Ammon's horn (tissue), 1 donor: ENCODE measurements at regions not wholly inside any gene's neighbourhood (a gene's known extent, or its start where the extent isn't known, plus 50 kb on each side); places are given as distances from the start of the nearest gene placed in this dataset.
"Not testable (repeated sequence)": the region's sequence is repeated elsewhere in the genome, so short reads cannot be mapped to it uniquely, and the experiment has no call there.

ENCODE experiments used
- DNase-seq: peaks from one replicate; pipeline ENCODE4 v3.0.0-alpha.2; 2016; ENCODE audit warnings: low spot score

GRCh38 chr6:95865857-95866256 lies 149.9 kb upstream of the FUT9 start:
- DNase-seq: no peak

GRCh38 chr6:95866732-95867131 lies 149.0 kb upstream of the FUT9 start:
- peak; percentile 14 for DNase-seq

- DNase-seq: no peak
Observed at GRCh38 chr6:95867205-95867604, 148.6 kb upstream of the FUT9 start.

DNA sequence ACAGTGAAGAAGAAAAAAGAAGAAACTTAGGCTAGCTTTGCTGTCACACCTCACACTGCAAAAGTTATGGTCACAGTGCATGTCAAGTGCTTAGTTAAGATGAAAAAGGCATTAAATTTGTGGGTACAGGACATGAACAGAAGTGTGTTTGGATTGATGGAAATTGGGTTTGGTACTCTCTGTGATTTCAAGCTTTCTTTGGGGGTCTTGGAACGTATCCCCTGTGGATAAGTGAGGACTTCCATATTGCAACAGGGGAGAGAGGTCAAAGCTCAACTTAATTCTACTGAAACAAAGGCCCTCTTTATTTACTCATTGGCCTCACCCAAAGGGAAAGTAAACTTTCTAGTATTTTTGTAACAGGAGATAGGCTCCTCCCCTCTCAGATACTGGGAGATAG lies 138.3 kb upstream of the FUT9 start:
- no peak for DNase-seq

- DNase-seq: no peak
Observed at GRCh38 chr6:95879856-95880255, 135.9 kb upstream of the FUT9 start.

- DNase-seq: no peak
Observed at GRCh38 chr6:95882371-95882770, 133.4 kb upstream of the FUT9 start.

- DNase-seq: not testable (repeated sequence)
Observed at GRCh38 chr6:95888711-95889110, 127.1 kb upstream of the FUT9 start.

DNA sequence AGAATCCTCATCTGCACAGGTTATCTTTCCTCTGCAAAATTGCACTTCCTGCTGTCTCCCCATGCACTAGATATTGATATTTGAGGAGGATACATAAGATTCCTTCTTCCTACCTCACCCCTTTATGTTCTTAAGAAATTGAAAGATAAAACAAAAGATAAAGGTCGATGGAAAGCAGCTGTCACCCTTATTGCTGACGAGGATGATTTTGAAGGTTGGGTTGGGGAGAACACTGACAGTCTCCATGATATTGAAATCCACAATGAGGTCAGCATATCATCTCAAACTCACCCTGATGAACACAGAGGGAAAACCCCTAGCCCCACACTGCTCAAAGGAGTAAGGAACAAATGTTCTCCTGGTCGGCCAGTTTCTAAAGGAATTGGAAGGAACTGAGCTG lies 110.6 kb upstream of the FUT9 start:
- no peak for DNase-seq

DNA sequence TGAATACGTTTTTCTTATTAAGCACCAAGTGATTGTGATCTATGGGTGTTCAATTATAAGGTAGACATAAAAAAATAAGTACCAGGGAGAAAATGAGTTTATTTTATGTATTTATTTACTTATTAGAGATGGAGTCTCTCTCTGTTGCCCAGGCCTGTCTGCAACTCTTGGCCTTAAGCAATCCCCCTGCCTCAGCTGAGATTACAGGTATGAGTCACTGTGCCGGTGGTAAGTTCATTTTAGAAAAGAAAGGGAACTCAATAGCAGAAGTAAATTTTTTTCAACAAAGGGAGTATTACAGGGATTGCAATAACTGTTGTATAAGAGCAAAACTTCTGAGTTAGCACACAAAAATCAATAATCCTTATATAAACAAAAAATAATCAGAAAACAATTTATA lies 98.7 kb upstream of the FUT9 start:
- no peak for DNase-seq

- DNase-seq: peak; percentile 3
Observed at GRCh38 chr6:95923518-95923917, 92.3 kb upstream of the FUT9 start.

- peak; percentile 22 for DNase-seq
Observed at GRCh38 chr6:95935736-95936135, 80.0 kb upstream of the FUT9 start.

GRCh38 chr6:95946906-95947305 lies 68.9 kb upstream of the FUT9 start:
- DNase-seq: no peak

- no peak for DNase-seq
Observed at GRCh38 chr6:95948324-95948723, 67.5 kb upstream of the FUT9 start.

DNA sequence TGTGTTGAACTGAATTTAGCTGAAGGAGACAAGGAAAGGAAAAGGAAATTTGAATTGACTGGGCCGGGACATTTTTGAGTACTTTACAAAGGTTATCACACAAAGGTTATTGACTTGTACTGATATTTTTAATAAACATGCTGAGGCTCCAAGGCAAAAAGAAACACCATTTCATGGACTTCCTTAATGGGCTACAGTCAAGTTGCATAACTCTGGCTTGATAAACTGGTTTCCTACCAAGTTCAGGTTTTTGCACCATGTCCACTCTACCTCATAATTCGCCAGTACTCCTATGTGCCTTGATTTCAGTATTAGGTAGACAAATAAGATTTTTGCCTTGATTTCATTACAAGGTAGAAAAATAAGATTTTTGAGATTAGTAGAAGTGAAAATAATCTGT lies 65.8 kb upstream of the FUT9 start:
- no peak for DNase-seq

DNA sequence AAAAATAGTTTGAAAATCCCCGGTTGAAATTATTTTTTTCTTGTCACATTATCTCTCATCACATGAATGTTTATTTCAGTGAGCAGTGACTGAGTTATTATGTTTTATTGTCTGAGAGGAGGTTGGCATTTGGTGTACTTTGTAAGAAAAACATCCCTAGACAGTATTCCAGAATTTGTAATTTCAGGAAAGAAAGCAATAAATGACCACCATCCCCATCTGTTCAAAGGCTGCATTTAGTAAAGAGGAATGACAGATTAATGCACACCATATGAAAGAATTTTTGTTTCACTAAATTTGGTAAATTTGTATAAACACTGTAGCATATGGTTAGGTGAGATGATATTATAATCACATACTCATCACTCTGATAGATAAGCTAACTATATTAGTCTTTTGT lies 57.1 kb upstream of the FUT9 start:
- no peak for DNase-seq

GRCh38 chr6:95959261-95959660 lies 56.5 kb upstream of the FUT9 start:
- peak; percentile 43 for DNase-seq
